ENCODE measurements at regions not wholly inside any gene's neighbourhood (a gene's known extent, or its start where the extent isn't known, plus 50 kb on each side); places are given as distances from the start of the nearest gene placed in this dataset.

GRCh38 chr14:44309331-44309730 lies 197.8 kb downstream of the FSCB start:
- Histone ChIP-seq H3K27me3 (ENCODE audit: control insufficient read depth, insufficient read depth, low read length) (no peaks in the 10 kb centered on the region), H3K4me3 (ENCODE audit: low read depth, low read length) (no peak overlapping the region), H3K36me3 (ENCODE audit: control insufficient read depth, insufficient read depth, low read length) (no peaks in the 10 kb centered on the region)
- FAIRE-seq, result no peak
- DNase-seq (ENCODE audit: low read depth), result no peak
- TF ChIP-seq CTCF (IDR thresholded peaks at IDR 0.05; ENCODE audit: insufficient read depth, low read length, severe bottlenecking), result no peak

GRCh38 chr14:44300916-44301315 lies 206.2 kb downstream of the FSCB start:
- DNase-seq (ENCODE audit: low read depth), result no peak
- TF ChIP-seq CTCF (IDR thresholded peaks at IDR 0.05; ENCODE audit: insufficient read depth, low read length, severe bottlenecking), result no peak
- Histone ChIP-seq H3K4me3 (ENCODE audit: low read depth, low read length) (no peak overlapping the region), H3K36me3 (ENCODE audit: control insufficient read depth, insufficient read depth, low read length) (no peaks in the 10 kb centered on the region), H3K27me3 (ENCODE audit: control insufficient read depth, insufficient read depth, low read length) (no peaks in the 10 kb centered on the region)
- FAIRE-seq, result no peak

- no peaks in the 10 kb centered on the region for H3K27me3 ChIP-seq (ENCODE audit: control insufficient read depth, insufficient read depth, low read length)
- DNase-seq (ENCODE audit: low read depth) (no peak), FAIRE-seq (no peak)
- H3K4me3 ChIP-seq (ENCODE audit: low read depth, low read length), result no peak overlapping the region
- H3K36me3 ChIP-seq (ENCODE audit: control insufficient read depth, insufficient read depth, low read length), result no peaks in the 10 kb centered on the region
- no peak for TF ChIP-seq CTCF (IDR thresholded peaks at IDR 0.05; ENCODE audit: insufficient read depth, low read length, severe bottlenecking)
Measured at GRCh38 chr14:44297437-44297836, 209.6 kb downstream of the FSCB start.

- no peak for FAIRE-seq
Measured at GRCh38 chr14:44291366-44291915, 215.6 kb downstream of the FSCB start.

GRCh38 chr14:44287858-44288257 lies 219.2 kb downstream of the FSCB start:
- DNase-seq (ENCODE audit: low read depth), result no peak

More at GRCh38 chr14:44291366-44291915, 215.6 kb downstream of the FSCB start:
- Histone ChIP-seq H3K4me3 (ENCODE audit: low read depth, low read length) (no peak overlapping the region), H3K27me3 (ENCODE audit: control insufficient read depth, insufficient read depth, low read length) (no peaks in the 10 kb centered on the region), H3K36me3 (ENCODE audit: control insufficient read depth, insufficient read depth, low read length) (no peaks in the 10 kb centered on the region)
- DNase-seq (ENCODE audit: low read depth), result no peak
- no peak for TF ChIP-seq CTCF (IDR thresholded peaks at IDR 0.05; ENCODE audit: insufficient read depth, low read length, severe bottlenecking)

More at GRCh38 chr14:44287858-44288257, 219.2 kb downstream of the FSCB start:
- no peak for TF ChIP-seq CTCF (IDR thresholded peaks at IDR 0.05; ENCODE audit: insufficient read depth, low read length, severe bottlenecking)
- FAIRE-seq, result no peak
- Histone ChIP-seq H3K36me3 (ENCODE audit: control insufficient read depth, insufficient read depth, low read length) (no peaks in the 10 kb centered on the region), H3K4me3 (ENCODE audit: low read depth, low read length) (no peak overlapping the region), H3K27me3 (ENCODE audit: control insufficient read depth, insufficient read depth, low read length) (no peaks in the 10 kb centered on the region)
